ENCODE measurements at regions not wholly inside any gene's neighbourhood (a gene's known extent, or its start where the extent isn't known, plus 50 kb on each side); places are given as distances from the start of the nearest gene placed in this dataset.

GRCh38 chr3:124522082-124522625, 208.1 kb upstream of the UMPS start:
- Histone ChIP-seq H3K27ac (no peak overlapping the region), H3K4me1 (no peaks in the 10 kb centered on the region), H3K9me3 (no peaks in the 10 kb centered on the region), H3K27me3 (no peaks in the 10 kb centered on the region), H3K4me3 (no peak overlapping the region), H3K36me3 (no peaks in the 10 kb centered on the region)
- intact Hi-C loops (cut with DNase I; ENCODE audit: low total_unique reads): no loop called here
- DNase-seq (ENCODE audit: low spot score in 2 of 2): no peak
- TF ChIP-seq POLR2A (IDR thresholded peaks at IDR 0.05): no peak
- TF ChIP-seq, protein P1, sequence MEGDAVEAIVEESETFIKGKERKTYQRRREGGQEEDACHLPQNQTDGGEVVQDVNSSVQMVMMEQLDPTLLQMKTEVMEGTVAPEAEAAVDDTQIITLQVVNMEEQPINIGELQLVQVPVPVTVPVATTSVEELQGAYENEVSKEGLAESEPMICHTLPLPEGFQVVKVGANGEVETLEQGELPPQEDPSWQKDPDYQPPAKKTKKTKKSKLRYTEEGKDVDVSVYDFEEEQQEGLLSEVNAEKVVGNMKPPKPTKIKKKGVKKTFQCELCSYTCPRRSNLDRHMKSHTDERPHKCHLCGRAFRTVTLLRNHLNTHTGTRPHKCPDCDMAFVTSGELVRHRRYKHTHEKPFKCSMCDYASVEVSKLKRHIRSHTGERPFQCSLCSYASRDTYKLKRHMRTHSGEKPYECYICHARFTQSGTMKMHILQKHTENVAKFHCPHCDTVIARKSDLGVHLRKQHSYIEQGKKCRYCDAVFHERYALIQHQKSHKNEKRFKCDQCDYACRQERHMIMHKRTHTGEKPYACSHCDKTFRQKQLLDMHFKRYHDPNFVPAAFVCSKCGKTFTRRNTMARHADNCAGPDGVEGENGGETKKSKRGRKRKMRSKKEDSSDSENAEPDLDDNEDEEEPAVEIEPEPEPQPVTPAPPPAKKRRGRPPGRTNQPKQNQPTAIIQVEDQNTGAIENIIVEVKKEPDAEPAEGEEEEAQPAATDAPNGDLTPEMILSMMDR (IDR thresholded peaks at IDR 0.05): no peak
- TF ChIP-seq POLR2AphosphoS5 (IDR thresholded peaks at IDR 0.05): no peak

DNA sequence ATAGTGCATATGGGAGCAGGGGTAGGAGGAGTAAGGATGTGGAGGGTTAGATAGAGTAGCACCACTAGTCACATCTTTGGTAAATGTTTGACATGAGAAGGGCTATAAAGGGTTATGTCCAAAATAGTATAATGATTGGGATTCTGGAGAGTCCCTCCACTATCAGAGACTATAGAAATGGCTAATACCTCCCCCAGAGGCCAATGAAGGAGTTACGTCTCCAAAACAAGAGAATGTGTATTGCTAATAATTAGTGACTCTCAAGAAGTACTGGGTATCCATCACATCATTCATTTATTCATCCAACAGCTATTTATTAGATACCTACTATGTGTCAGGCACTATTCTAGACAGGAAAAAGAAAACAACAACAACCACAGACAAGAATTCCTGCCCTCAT, 203.7 kb upstream of the UMPS start:
- H3K27me3 ChIP-seq: no peaks in the 10 kb centered on the region
- H3K4me3 ChIP-seq: no peak overlapping the region
- H3K9me3 ChIP-seq: no peaks in the 10 kb centered on the region
- no peaks in the 10 kb centered on the region for H3K4me1 ChIP-seq
- DNase-seq (ENCODE audit: low spot score in 2 of 2): no peak
- intact Hi-C loops (cut with DNase I; ENCODE audit: low total_unique reads): no loop called here
- TF ChIP-seq POLR2AphosphoS5 (IDR thresholded peaks at IDR 0.05) (no peak), POLR2A (IDR thresholded peaks at IDR 0.05) (no peak)
- TF ChIP-seq, protein P1 (IDR thresholded peaks at IDR 0.05): no peak
- H3K27ac ChIP-seq: no peak overlapping the region
- no peaks in the 10 kb centered on the region for H3K36me3 ChIP-seq

- peak in 1 of 2 donors; percentile 68 for DNase-seq (ENCODE audit: low spot score in 2 of 2)
- no peaks in the 10 kb centered on the region for H3K9me3 ChIP-seq
- H3K27me3 ChIP-seq: no peaks in the 10 kb centered on the region
- TF ChIP-seq, protein P1 (IDR thresholded peaks at IDR 0.05): no peak
- TF ChIP-seq POLR2AphosphoS5 (IDR thresholded peaks at IDR 0.05): no peak
- H3K27ac ChIP-seq: peak overlapping the region; percentile 44 to 70
- H3K4me3 ChIP-seq: no peak overlapping the region
- H3K36me3 ChIP-seq: no peaks in the 10 kb centered on the region
- no peaks in the 10 kb centered on the region for H3K4me1 ChIP-seq
- intact Hi-C loops (cut with DNase I; ENCODE audit: low total_unique reads): no loop called here
Measured at GRCh38 chr3:124529826-124530571, 200.3 kb upstream of the UMPS start.

DNA sequence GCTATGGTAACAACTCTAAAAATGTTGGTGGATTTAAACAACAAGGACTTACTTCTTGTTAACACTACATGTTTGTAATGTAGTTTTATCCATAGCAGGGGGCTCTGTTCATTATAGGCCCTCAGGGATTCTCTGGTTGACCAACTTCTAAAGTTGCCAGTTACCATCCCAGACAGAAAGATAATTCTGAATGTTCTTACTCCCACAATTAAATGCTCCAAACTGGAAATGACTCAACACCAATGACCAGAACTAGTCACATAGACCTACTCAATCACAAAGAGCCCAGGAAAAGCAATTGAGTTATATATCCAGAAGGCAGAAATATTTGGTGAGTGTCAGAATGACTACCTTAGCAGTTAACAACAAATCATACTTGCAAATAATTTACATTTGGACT, 199.3 kb upstream of the UMPS start:
- Histone ChIP-seq H3K27me3 (no peaks in the 10 kb centered on the region), H3K36me3 (no peaks in the 10 kb centered on the region), H3K4me3 (no peak overlapping the region), H3K4me1 (no peaks in the 10 kb centered on the region), H3K9me3 (no peaks in the 10 kb centered on the region), H3K27ac (peak overlapping the region; percentile 44 to 68)
- intact Hi-C loops (cut with DNase I; ENCODE audit: low total_unique reads): no loop called here
- no peak for DNase-seq (ENCODE audit: low spot score in 2 of 2)
- TF ChIP-seq POLR2A (IDR thresholded peaks at IDR 0.05): no peak
- TF ChIP-seq, protein P1 (IDR thresholded peaks at IDR 0.05): no peak
- TF ChIP-seq POLR2AphosphoS5 (IDR thresholded peaks at IDR 0.05): no peak

GRCh38 chr3:124532071-124532470, 198.2 kb upstream of the UMPS start:
- Histone ChIP-seq H3K27ac (no peak overlapping the region), H3K36me3 (no peaks in the 10 kb centered on the region), H3K9me3 (no peaks in the 10 kb centered on the region), H3K27me3 (no peaks in the 10 kb centered on the region), H3K4me1 (no peaks in the 10 kb centered on the region), H3K4me3 (no peak overlapping the region)
- TF ChIP-seq POLR2A (IDR thresholded peaks at IDR 0.05): no peak
- TF ChIP-seq POLR2AphosphoS5 (IDR thresholded peaks at IDR 0.05): no peak
- TF ChIP-seq, protein P1 (IDR thresholded peaks at IDR 0.05): no peak
- intact Hi-C loops (cut with DNase I; ENCODE audit: low total_unique reads): no loop called here
- no peak for DNase-seq (ENCODE audit: low spot score in 2 of 2)
